HT-29 (cell line): ENCODE measurements at regions not wholly inside any gene's neighbourhood (a gene's known extent, or its start where the extent isn't known, plus 50 kb on each side); places are given as distances from the start of the nearest gene placed in this dataset.
"Not testable (repeated sequence)": the region's sequence is repeated elsewhere in the genome, so short reads cannot be mapped to it uniquely, and the experiment has no call there.

ENCODE experiments used
- DNase-seq: peaks from one replicate; pipeline ENCODE4 v3.0.0-alpha.2; 2015; ENCODE audit warnings: low spot score

DNA sequence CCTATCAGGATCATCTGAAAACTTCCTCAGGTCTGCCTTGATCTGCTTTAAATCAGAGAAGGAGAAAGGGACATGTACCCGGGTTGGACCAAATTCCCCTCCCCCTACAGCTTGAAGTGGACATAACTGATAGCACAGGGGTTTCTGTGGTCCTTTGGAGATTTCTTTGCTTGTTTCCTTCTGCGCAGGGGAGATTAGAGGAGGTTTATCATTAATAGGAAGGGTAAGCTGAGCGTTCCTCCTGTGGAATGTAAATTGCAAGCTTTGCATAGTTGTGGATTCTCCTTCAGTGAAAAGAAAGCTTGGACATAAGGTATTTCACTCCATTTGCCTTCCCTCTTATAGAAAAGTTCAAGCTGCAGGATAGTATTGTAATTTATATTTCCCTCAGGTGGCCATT, 936.0 kb downstream of the DIPK2A start:
- DNase-seq, result not testable (repeated sequence)

DNA sequence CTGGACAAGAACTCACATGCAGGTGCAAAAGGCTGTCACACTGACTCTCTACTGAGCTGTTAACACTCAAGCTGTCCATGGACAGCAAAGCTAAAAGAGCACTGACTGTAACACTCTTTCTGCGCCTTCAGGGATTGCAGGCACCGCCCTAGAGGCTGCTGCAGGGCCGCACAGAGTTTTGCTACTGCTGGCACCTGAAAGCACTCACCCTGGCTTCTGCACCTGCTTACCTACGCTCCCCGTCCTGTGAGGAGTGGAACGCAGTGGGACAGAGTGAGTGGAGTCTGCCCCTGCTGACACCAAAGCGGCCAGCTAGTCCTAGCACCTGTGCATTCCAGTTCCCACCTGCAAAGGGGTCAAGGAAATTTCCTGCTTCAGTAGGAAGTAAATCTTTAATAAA, 941.3 kb downstream of the DIPK2A start:
- DNase-seq, result no peak

DNA sequence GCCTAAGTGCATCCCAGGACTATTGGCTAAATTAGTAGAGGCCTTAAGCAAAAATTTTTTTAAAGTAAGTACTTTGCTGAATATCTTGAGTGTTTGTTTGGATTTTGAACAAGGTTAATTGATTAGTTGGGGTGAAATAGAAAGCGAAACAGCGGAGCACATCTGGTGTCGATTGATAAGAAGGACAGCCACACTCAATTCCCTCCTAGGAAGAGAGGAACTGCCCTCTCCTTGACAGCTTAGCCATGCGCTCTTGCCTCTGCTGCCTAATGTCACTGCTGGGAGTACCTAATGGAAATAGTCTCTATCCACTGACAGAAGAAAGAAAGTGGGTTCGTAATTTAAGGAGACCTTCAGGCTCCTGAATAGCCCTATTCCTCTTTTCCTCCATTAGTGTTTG, 943.6 kb downstream of the DIPK2A start:
- DNase-seq, result no peak

DNA sequence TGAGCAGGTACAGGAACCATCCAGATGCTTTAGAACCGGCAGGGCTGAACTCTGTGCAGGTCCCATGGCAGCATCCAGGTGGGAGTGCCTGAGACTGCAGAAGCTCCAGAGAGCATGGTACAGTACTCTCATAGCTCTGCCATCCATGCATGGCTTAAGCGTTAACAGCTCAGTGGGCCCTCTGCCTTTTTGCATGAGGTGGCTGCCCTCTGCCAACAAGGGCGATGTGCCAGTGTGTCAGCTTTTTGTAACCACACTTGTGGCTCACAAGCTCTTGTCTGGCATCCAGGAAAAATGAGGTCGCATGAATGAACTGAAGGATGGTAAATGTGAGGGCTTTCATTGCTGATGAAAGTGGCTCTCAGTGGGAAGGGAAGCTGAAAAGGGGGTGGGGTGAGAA, 950.1 kb downstream of the DIPK2A start:
- DNase-seq, result no peak

DNA sequence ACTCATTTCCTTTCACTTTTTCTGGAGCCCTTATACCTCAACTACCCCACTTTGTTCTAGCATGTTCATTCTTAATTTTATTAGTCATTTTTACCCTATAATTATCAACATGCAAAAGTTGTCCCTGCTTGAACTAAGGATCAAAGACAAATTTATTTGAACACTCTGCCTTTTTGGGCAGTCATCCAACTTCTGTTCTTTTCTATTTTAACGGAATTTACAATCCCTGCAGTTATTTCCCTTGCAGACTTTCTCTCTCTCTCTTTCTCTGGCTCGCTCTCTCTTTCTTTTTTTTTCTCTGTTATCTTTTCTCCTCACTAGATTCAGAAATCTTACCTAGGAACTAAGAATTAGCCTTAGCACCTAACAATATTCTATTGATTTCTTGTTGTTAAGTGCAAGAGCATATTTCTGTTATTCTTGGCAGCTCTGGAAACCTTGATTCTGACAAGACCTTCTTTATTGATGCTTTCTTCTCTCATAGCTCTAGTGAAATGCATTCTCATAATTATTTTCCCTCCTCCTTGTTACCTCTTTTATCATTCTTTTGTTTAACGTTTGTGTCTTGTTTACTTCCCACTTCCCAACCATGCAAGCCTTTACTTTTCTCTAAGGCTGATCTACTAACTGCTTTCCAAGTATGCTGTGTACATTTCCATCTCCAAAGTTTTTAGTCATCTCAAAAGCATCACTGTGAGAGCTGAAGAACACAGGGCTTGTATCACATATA, 951.6 kb downstream of the DIPK2A start:
- no peak for DNase-seq

DNA sequence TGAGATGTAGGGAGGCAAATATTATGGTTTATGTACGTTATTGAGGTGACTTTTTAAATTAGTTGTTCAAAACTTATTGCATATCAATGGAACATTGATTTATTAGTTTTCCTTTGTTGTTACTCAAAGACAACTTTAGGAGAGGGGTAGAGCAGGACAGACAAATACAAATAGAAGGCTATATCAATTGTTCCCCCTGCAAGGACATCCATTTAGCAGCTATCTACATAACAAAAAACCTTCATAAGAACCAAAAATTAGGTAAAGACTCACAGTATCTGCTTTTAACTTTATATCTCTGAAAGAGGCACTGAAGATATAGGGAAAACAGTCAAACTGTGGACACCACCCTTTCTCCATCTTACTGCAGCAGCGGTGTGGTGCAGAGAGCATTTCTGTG, 958.8 kb downstream of the DIPK2A start:
- no peak for DNase-seq

DNA sequence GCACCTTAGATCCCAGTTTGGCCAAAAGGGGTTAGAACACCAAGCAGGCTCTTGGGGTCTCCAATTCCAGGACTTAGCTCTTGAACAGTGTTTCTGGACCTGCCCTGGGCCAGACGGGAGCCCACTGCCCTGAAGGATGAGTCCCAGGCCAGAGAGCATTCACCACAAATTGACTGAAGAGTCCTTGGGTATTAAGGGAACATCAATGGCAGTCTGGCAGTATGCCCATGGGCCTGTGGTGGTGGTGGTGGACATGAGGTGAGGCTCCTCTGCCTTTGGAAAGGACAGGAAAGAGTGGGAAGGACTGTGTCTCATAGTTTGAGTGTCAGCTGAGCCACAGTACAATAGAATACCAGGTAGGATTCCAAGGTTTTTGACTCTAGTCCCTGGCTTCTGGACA, 960.0 kb downstream of the DIPK2A start:
- no peak for DNase-seq

DNA sequence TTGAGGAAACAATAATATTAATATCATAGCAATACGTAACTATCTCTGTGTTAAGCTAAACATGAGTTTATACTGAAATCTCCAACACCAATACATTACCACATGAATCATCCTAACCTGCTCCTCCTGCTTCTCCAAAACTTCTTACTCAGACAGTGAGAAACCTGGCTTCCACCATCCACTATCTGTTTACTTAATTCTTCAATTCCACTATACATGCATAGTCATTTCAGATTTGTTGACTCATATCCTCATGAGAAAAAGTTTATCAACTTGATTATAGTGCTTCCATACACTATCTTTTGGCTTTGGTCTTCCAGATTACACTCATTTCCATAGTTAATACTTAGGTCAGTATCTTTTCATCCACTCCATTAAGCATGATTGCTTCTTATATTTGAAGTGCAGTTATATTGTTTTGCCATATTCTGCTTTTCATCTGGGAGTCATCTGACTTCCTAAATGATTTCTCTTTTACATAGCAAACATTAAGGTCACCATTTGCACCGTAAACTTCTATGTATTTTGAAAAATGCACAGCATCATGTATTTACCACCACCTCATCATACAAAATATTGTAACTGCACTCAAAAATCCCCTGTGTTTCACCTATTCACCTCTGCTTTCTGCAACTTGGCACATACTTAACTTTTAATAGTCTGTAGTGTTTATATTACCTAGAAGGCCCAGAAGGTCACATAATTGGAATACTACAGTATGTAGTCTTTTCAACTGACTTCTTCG, 970.6 kb downstream of the DIPK2A start:
- no peak for DNase-seq

DNA sequence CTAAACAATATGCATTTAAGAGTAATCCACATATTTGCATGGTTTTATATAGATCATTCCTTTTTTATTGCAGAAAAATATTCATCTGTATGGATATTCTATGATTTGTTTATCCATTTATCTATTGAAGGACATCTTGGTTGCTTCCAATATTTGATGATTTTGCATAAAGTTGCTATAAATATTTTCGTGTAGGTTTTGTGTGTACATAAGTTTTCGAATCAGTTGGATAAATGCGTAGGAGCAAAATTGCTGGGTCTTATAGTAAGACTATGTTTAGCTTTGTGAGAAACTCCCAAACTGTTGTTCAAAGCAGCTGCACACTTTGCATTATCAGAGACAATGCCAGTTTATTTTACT, 971.2 kb downstream of the DIPK2A start:
- no peak for DNase-seq

DNA sequence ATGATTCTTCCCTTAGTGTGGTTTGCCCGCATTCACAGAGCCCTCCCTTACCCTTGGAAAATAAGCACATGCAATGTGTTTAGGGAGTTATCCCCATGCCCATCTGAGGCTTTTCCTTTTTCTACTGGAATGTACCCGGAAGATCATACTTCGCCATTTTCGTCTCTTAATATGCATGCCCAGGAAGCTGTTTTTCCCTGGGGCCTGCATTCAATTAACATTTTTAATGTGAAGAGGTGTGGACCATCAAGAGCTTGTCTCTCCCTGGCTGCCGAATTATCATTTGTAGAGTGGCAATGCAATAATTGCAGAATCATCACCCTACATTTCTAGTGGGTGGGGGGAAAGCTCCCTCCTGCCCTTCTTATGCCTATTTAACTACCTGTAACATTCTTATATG, 976.3 kb downstream of the DIPK2A start:
- no peak for DNase-seq

DNA sequence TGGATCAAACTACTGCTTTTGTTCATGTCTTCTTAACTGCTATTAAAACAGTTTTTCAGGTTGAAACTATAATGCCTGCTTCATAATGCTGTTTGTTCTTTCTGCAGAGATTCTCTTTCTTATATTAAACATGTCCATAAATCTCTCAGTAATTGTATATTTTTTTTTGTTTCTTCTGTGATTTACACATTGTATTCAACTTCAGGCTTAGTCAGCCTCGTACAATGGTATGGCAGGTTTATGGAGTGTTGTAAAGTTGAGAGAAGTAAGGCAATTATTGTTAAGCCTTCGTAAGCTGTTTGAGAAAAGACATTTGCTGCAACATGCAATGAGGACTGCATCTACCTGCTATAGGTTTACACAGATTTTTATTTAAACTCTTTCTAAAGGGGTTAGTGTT, 977.1 kb downstream of the DIPK2A start:
- no peak for DNase-seq

DNA sequence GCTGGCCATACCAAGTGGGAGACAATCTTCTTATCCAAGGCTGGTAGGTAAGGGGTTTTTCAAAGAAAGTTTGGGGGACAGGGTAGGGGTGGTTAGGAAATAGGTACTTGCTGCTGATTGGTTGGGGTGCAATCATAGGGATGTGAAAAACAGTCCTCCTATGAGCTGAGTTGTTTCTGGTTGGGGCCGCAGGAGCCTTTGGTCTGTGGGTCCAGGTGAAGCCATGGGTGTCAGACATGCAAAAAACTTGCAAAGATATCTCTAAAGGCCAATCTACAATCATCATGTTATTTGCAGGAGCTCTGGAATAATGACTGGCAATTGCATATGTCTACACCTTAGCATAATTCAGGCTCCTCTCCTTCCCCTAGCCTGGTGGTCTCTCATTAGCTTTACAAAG, 982.3 kb downstream of the DIPK2A start:
- no peak for DNase-seq

DNA sequence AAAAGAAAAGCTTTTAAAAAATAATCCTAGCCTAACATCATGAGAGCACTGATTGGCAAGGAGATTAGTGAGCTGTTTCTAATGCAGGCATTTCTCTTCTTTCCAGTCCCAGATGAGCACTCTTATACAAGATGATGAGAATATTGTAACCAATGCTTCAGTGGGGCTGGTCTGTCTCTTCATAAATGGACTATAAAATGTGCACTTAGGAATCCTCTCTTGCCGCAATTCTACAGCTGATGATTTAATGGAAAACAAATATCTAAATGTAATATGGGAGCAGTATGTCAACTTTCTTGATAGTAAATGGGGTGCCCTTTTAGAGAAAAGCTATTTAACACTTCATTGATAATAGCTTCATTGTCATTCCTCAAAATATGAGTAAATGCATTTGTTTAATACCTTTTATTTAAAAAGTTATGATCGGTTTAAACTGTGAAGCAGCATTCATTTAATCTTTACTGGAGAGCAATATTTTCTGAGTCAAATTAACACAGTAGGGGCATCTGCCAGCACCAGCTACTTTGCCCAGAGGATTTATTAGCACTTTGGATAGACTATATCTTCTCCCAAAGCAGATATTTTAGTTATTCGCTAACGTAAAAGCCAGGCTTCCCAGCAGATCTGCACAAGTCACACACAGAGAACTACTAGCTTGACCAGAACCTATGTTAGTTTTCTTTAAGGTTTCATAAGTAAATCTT, 985.9 kb downstream of the DIPK2A start:
- DNase-seq, result no peak

DNA sequence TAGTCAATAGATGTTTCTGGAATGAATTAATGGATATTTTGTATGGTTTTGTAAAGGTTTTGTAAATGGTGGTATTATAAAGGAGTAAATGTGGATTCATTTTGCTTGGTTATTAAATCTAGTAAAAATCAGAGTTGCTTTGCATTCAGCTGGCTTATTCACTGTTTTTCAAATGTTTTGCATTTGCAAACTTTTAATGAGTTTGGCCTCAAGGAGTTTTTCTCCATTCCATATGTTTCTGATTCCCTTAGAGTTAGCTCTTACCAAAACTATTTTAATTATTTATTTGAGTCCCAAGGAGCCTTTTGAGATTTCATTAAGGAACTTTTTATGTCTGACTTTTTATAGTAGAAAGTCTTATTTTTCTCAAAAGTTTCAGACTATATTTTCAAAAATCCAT, 992.2 kb downstream of the DIPK2A start:
- no peak for DNase-seq

DNA sequence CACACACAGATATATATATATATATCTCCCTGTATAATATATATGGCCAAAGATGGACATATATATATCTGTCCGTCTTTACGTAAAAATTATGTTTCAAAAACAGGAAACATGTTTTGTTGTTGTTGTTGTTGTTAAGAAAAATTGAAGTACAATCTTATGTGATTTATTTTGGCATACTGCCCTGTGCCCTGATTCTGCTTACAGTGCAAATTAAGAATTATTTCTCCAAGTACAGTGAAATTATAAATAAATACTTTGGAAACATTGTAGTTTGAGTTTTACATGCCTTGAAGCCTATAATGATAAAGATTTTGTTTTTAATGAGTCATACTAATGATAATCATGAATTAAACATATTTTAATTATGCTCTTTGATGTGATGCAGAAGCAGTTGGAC, 994.9 kb downstream of the DIPK2A start:
- no peak for DNase-seq

DNA sequence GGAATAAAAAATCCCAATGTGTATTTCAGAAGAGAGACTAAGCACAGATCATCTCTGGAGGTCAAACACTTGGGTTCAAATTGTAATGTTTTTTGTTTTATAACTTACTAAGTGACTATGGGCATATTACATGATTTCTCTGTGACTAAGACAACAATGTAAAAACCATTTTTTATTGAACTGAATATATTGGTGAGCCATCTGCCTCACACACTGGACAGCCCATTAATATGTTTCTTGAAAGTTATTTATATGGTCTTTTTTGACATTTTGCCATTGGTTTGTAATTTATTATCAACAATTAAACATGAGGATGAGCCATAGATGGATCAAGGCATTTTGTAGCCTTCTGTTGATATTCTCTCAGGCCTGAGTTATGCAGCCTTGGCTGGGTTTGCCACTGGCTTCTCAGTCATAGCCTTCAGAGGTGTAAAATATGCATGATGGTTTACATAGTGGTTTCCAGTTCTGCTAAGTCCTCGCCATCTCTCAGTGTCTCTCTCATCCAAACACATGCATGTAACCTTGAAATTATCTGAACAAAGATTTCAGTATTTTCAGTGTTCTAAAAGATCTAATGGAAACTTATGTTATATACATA, 997.2 kb downstream of the DIPK2A start:
- DNase-seq, result no peak

DNA sequence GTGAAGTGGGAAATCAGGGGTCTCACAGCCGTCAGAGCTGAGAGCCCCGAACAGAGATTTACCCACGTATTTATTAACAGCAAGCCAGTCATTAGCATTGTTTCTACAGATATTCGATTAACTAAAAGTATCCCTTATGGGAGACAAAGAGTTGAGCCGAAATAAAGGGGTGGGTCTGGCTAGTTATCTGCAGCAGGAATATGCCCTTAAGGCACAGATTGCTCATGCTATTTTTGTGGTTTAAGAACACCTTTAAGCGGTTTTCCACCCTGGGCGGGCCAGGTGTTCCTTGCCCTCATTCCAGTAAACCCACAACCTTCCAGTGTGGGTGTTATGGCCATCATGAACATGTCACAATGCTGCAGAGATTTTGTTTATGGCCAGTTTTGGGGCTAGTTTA, 1012.9 kb downstream of the DIPK2A start:
- DNase-seq, result not testable (repeated sequence)

DNA sequence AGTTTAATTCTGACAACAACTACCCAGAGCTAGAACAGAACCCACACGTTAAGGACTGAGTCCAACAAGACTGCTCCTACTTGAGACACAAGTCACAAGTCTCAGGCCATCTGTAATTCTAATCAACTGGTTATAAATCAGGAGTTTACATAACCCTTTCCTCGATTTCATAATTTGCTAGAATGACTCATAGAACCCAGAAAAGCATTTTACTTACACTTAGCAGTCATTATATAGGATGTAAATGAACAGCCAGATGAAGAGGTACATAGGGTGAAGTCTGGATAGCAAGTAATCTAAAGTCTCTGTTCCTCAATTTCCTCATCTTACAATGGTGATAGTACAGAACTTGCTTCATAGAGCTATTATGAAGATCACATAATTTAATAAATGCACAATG, 1018.2 kb downstream of the DIPK2A start:
- DNase-seq, result no peak

DNA sequence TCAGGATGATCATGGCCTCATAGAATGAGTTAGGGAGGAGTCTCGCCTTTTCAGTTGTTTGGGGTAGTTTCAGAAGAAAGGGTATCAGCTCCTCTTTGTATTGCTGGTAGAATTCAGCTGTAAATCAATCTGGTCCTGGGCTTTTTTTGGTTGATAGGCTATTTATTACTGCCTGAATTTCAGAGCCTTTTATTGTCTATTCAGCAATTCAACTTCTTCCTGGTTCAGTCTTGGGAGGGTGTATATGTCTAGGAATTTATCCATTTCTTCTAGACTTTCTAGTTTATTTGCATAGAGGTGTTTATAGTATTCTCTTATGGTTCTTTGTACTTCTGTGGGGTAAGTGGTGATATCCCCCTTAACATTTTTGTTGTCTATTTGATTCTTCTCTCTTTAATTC, 1024.2 kb downstream of the DIPK2A start:
- no peak for DNase-seq

DNA sequence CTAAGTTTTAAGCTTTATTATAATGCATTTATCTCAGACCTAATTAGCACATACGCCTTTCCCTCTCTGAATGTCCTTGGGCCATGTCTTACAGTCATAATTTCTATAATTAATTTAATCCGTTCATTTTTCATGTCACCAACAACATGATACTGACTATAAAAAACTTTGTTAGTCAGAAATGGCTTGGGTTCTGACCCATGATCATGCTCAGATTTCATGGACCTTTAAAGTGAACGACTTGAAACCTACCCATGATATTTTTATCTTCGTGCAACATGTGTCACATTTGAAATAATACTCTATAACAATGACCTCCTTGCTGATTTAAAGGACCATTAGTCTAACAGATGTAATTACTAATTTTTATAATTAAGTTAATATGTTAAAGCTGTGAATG, 1033.8 kb downstream of the DIPK2A start:
- DNase-seq, result no peak

DNA sequence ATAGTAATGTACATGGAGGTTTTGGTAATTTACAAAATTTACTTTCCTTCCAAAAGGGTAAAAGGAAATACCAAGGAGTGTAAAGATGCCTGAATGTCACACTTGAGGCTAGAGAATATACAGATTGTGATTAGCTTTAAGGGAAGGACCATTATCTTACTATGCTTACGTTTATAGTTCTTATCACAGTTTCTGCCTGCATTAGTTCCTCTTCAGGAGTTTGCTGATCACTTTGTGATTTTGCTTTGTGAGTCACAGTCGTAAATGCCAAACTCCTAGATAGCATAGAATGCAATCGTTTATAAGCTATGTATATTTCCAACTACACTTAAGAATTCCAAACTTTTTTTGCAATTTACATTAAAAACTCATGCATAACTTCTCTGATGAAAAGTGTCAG, 1034.6 kb downstream of the DIPK2A start:
- DNase-seq, result no peak

DNA sequence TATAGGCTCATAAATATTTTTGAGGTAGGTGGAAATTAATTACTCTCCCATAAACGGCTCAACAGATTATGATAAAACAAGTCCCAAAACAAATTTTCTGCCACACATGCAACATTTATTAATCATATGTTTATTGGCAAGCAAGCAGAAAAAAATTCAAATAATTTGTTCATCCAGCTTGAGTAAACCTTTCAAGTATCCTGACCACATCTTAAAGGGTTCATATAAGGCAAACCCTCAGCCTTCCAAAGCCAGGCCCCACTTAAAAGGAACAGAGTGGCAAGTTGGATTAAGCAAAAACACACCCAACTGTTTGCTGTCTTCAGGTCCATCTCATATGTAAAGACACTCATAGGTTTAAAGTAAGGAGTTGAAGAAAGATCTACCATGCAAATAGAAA, 1042.3 kb downstream of the DIPK2A start:
- no peak for DNase-seq

DNA sequence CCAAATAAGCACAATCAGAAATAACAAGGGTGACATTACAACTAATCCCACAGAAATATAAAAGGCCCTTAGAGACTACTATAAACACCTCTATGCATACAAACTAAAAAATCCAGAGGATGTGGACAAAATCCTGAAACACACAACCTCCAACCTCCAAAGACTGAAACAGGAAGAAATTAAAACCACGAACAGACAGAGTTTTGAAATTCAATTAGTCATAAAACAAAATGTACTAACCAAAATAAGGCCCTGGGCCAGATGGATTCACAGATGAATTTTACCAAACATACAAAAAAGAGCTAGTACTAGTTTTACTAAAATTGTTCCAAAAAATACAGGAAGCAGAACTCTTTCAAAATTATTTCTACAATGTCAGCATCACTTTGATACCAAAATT, 1043.6 kb downstream of the DIPK2A start:
- DNase-seq, result no peak
